ENCODE measurements at regions not wholly inside any gene's neighbourhood (a gene's known extent, or its start where the extent isn't known, plus 50 kb on each side); places are given as distances from the start of the nearest gene placed in this dataset.
"Not testable (repeated sequence)": the region's sequence is repeated elsewhere in the genome, so short reads cannot be mapped to it uniquely, and the experiment has no call there.

- not testable (repeated sequence) for TF ChIP-seq CTCF (conservative IDR thresholded peaks at IDR 0.05 in 1 of 2, IDR thresholded peaks at IDR 0.05 in 1 of 2; ENCODE audit: extremely low read depth in 1 of 2, insufficient read depth in 1 of 2, low read depth in 1 of 2, low read length in 2 of 2); EZH2 (IDR thresholded peaks at IDR 0.05; ENCODE audit: borderline replicate concordance, low read length)
Measured at GRCh38 chrX:79456593-79456992, 89.5 kb upstream of the ITM2A start.
